IPS-15b (cell line): ENCODE measurements at regions not wholly inside any gene's neighbourhood (a gene's known extent, or its start where the extent isn't known, plus 50 kb on each side); places are given as distances from the start of the nearest gene placed in this dataset.
"Not testable (repeated sequence)": the region's sequence is repeated elsewhere in the genome, so short reads cannot be mapped to it uniquely, and the experiment has no call there.

Experiments used
- H3K27me3 ChIP-seq: one replicate; pipeline ENCODE4 v1.6.1; 2013; ENCODE audit warnings: low read length; ENCODE audit not compliant: control insufficient read depth, insufficient read depth
- H3K36me3 ChIP-seq: one replicate; pipeline ENCODE4 v1.6.1; 2013; ENCODE audit warnings: low read length; ENCODE audit not compliant: control insufficient read depth, insufficient read depth
- H3K4me1 ChIP-seq: one replicate; pipeline ENCODE4 v1.6.1; 2013; ENCODE audit warnings: mild to moderate bottlenecking, low read length; ENCODE audit not compliant: control insufficient read depth, insufficient read depth
- H3K4me3 ChIP-seq: one replicate; pipeline ENCODE4 v1.5.1; 2013; ENCODE audit warnings: low read depth, low read length
- H3K9ac ChIP-seq: one replicate; pipeline ENCODE4 v1.6.1; 2013; ENCODE audit warnings: low read depth, mild to moderate bottlenecking, low read length
- H3K9me3 ChIP-seq: one replicate; pipeline ENCODE4 v1.6.1; 2013; ENCODE audit warnings: mild to moderate bottlenecking, low read length; ENCODE audit not compliant: control insufficient read depth, insufficient read depth

GRCh38 chr5:67880876-67881275 is 334.7 kb upstream of the PIK3R1 start:
- Histone ChIP-seq H3K4me1 (no peaks in the 10 kb centered on the region), H3K4me3 (no peak overlapping the region), H3K36me3 (no peaks in the 10 kb centered on the region), H3K9me3 (no peaks in the 10 kb centered on the region), H3K9ac (no peak overlapping the region), H3K27me3 (no peaks in the 10 kb centered on the region)

- Histone ChIP-seq H3K4me3 (no peak overlapping the region), H3K9me3 (no peaks in the 10 kb centered on the region), H3K27me3 (no peaks in the 10 kb centered on the region), H3K4me1 (no peaks in the 10 kb centered on the region), H3K36me3 (no peaks in the 10 kb centered on the region), H3K9ac (no peak overlapping the region)
Measured at GRCh38 chr5:67880511-67880805, 335.1 kb upstream of the PIK3R1 start.

- Histone ChIP-seq H3K27me3 (no peaks in the 10 kb centered on the region), H3K4me3 (no peak overlapping the region), H3K9me3 (no peaks in the 10 kb centered on the region), H3K9ac (no peak overlapping the region), H3K4me1 (no peaks in the 10 kb centered on the region), H3K36me3 (no peaks in the 10 kb centered on the region)
Measured at GRCh38 chr5:67879620-67880510, 335.7 kb upstream of the PIK3R1 start.

GRCh38 chr5:67878933-67879332 is 336.6 kb upstream of the PIK3R1 start:
- H3K27me3 ChIP-seq, result no peaks in the 10 kb centered on the region
- no peaks in the 10 kb centered on the region for H3K9me3 ChIP-seq
- H3K9ac ChIP-seq, result no peak overlapping the region
- H3K4me3 ChIP-seq, result no peak overlapping the region
- H3K4me1 ChIP-seq, result no peaks in the 10 kb centered on the region
- H3K36me3 ChIP-seq, result no peaks in the 10 kb centered on the region

- no peaks in the 10 kb centered on the region for H3K9me3 ChIP-seq
- H3K27me3 ChIP-seq, result no peaks in the 10 kb centered on the region
- H3K36me3 ChIP-seq, result no peaks in the 10 kb centered on the region
- H3K4me3 ChIP-seq, result no peak overlapping the region
- no peaks in the 10 kb centered on the region for H3K4me1 ChIP-seq
- no peak overlapping the region for H3K9ac ChIP-seq
Measured at GRCh38 chr5:67876371-67876770, 339.2 kb upstream of the PIK3R1 start.

- Histone ChIP-seq H3K4me3 (no peak overlapping the region), H3K36me3 (no peaks in the 10 kb centered on the region), H3K27me3 (no peaks in the 10 kb centered on the region), H3K4me1 (no peaks in the 10 kb centered on the region), H3K9me3 (no peaks in the 10 kb centered on the region), H3K9ac (no peak overlapping the region)
Measured at GRCh38 chr5:67875601-67876000, 340.0 kb upstream of the PIK3R1 start.

GRCh38 chr5:67873935-67874334 is 341.6 kb upstream of the PIK3R1 start:
- Histone ChIP-seq H3K4me3 (no peak overlapping the region), H3K27me3 (no peaks in the 10 kb centered on the region)

GRCh38 chr5:67870662-67871061 is 344.9 kb upstream of the PIK3R1 start:
- Histone ChIP-seq H3K9ac (no peak overlapping the region), H3K27me3 (no peaks in the 10 kb centered on the region), H3K4me1 (no peaks in the 10 kb centered on the region), H3K9me3 (no peaks in the 10 kb centered on the region), H3K36me3 (no peaks in the 10 kb centered on the region), H3K4me3 (no peak overlapping the region)

More at GRCh38 chr5:67873935-67874334, 341.6 kb upstream of the PIK3R1 start:
- Histone ChIP-seq H3K4me1 (no peaks in the 10 kb centered on the region), H3K36me3 (no peaks in the 10 kb centered on the region), H3K9me3 (no peaks in the 10 kb centered on the region), H3K9ac (no peak overlapping the region)

GRCh38 chr5:67864335-67864734 is 351.2 kb upstream of the PIK3R1 start:
- not testable (repeated sequence) for H3K4me3 ChIP-seq, H3K9ac ChIP-seq, H3K27me3 ChIP-seq, H3K9me3 ChIP-seq, H3K4me1 ChIP-seq, H3K36me3 ChIP-seq

GRCh38 chr5:67858471-67859031 is 357.0 kb upstream of the PIK3R1 start:
- no peak overlapping the region for H3K9ac ChIP-seq
- H3K9me3 ChIP-seq, result no peaks in the 10 kb centered on the region
- H3K27me3 ChIP-seq, result no peaks in the 10 kb centered on the region
- no peak overlapping the region for H3K4me3 ChIP-seq
- H3K4me1 ChIP-seq, result no peaks in the 10 kb centered on the region
- no peaks in the 10 kb centered on the region for H3K36me3 ChIP-seq

GRCh38 chr5:67857502-67857901 is 358.1 kb upstream of the PIK3R1 start:
- H3K9ac ChIP-seq, result no peak overlapping the region
- H3K4me3 ChIP-seq, result no peak overlapping the region
- H3K4me1 ChIP-seq, result no peaks in the 10 kb centered on the region
- H3K27me3 ChIP-seq, result no peaks in the 10 kb centered on the region
- no peaks in the 10 kb centered on the region for H3K9me3 ChIP-seq
- no peaks in the 10 kb centered on the region for H3K36me3 ChIP-seq

- Histone ChIP-seq H3K27me3 (no peaks in the 10 kb centered on the region), H3K36me3 (no peaks in the 10 kb centered on the region), H3K4me3 (no peak overlapping the region), H3K9me3 (no peaks in the 10 kb centered on the region), H3K4me1 (no peaks in the 10 kb centered on the region), H3K9ac (no peak overlapping the region)
Measured at GRCh38 chr5:67855523-67855922, 360.0 kb upstream of the PIK3R1 start.
